SU-DHL-6 (cell line): ENCODE measurements at regions not wholly inside any gene's neighbourhood (a gene's known extent, or its start where the extent isn't known, plus 50 kb on each side); places are given as distances from the start of the nearest gene placed in this dataset.

ENCODE experiments used
- CTCF ChIP-seq: fragments of 200-600 bp; sonication (generic); IDR thresholded peaks from one replicate; pipeline ENCODE4 v1.5.1; 2017; ENCODE audit warnings: antibody characterized with exemption, mild to moderate bottlenecking, low read length, moderate library complexity; ENCODE audit not compliant: insufficient read depth, poor library complexity, severe bottlenecking
- EZH2phosphoT487 ChIP-seq: fragments of 200-600 bp; sonication (generic), shearing (Covaris generic); conservative IDR thresholded peaks from 2 replicates; pipeline ENCODE4 v1.6.1; 2018; ENCODE audit warnings: mild to moderate bottlenecking, antibody characterized with exemption, low read length, moderate library complexity, mixed read lengths

GRCh38 chr2:142693171-142693950 is 184.1 kb upstream of the KYNU start:
- TF ChIP-seq CTCF (no peak), EZH2phosphoT487 (no peak)
